Raji (cell line): ENCODE measurements at regions not wholly inside any gene's neighbourhood (a gene's known extent, or its start where the extent isn't known, plus 50 kb on each side); places are given as distances from the start of the nearest gene placed in this dataset.

Source experiments
- POLR2A ChIP-seq: IDR thresholded peaks from 2 replicates; pipeline ENCODE4 v1.6.1; 2011; ENCODE audit warnings: low read depth, low read length, control low read depth; ENCODE audit not compliant: insufficient read depth

DNA sequence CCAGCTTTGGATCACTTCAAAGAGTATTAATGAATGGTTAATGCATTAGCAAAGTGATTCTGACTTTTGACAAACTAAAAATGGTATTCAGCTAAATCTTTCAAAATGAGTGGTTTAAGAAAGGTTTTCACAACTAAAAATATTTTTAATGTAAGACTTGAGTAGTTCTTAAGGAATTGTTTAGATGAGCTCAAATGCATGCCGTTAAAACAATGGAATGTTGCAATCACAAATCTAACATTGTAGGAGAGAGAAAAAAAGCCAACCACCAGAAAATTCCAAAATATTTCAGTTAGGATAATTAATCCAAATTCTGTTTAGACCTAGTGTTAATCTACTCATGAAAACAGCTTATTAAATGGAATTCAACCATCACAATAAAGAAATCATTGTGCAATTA is 1044.8 kb upstream of the SLC10A2 start:
- no peak for TF ChIP-seq POLR2A

DNA sequence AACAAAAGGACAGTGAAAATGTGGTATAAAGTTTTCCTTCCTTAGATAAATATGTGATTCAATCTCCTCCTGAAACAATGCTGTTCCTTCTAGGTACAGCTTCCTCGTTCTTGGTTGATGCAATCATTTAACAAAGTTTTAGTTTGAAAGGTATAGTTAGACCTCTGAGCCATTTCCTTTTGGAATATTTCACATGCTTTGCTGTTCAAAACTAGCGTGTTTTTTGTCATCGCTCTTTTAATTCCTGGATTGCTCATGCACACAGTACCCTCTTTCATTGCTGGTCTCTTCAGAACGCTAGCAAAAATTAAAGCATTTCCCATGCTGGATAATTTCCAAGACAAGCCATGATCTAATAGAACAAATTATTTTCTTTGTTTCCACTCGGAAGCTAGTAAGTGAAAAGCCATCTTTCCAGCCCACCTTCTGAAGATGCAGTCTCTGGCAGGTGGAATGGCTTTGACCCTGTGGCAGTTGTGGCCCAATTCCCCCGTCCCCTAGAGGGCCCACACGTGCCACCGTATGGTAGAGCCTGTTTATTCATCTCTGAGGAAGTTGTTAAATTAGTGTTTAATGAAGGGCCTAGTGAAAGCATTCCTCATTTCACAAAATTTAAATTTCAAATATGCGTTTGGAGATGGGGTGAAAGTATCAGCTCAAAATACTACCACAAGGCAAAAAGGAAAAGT is 1040.6 kb upstream of the SLC10A2 start:
- no peak for TF ChIP-seq POLR2A

DNA sequence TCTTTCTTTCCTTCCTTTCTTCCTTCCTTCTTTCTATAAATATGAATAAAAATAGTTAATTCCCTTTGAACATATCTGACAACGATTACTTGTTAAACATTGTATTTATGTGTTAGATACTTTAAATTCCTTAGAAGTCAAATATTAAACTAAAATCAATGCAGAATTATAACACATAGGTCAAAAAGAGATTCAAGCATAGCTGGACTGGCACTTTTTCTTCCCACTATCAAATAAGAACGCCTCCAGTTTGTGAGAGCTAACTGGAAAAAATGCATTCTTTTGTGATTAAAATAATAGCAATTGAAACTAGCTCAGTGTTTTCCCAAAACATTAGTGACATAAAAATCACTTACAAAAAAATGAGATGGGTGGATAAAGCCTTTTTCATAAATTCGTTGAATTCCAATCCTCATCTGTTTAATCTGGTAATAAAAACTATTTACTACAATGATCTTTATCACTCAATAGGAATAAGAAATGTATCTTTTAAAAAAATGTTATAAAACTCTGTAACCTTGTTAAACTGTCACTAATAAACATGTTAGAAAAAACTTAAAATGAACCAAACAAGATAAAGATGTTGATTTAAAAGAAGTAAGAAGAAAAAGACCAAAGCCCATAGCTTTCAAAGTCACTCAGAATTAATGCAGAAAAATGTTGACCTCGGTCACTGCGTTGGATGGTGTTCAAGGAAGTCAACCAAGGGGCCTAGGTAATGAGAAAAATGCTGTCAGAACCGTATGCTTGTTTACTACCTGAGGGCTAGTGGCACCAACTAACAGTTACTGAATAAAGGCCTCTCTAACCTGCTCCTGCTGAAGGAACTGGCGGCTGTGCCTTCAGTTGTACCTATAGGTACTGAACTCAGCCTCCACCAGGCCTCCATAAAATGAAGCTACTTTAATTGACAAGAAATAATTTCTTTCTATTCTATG is 1039.5 kb upstream of the SLC10A2 start:
- no peak for TF ChIP-seq POLR2A

DNA sequence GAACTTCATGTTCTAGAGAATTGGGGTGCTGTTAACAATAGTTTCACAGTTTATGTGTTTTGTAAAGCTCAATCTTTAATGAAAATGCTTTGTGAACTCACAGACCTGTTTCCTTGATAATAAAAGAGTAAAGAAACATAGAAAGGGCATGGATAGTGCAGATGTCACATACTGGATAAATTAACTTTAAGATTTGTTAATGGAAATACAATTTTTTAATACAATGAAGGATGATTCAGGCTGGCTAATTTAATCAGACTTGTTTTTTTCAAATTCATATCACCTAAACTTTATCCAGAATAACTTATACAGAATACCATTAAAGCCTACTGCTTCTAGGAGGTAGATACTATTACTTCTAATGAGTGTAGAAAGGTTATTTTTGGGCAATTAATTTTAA is 1033.5 kb upstream of the SLC10A2 start:
- no peak for TF ChIP-seq POLR2A

DNA sequence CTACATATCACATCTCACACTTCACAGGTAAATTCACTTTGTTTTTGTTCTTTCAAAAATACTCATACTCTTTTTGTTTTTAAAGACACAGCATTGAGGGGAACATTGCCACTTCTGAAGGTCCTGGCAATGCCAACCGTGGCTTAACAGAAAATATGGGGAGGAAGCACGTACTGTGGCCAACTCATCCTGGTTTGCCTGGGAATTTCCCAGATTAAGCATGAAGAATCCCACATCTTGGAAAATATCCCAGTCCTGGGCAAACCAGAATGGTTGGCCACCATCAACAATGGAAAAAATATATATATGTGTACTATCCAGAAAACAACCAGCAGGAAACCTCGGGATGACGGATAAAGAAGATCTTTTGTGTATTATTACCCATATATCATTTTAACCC is 1032.2 kb upstream of the SLC10A2 start:
- TF ChIP-seq POLR2A, result no peak

DNA sequence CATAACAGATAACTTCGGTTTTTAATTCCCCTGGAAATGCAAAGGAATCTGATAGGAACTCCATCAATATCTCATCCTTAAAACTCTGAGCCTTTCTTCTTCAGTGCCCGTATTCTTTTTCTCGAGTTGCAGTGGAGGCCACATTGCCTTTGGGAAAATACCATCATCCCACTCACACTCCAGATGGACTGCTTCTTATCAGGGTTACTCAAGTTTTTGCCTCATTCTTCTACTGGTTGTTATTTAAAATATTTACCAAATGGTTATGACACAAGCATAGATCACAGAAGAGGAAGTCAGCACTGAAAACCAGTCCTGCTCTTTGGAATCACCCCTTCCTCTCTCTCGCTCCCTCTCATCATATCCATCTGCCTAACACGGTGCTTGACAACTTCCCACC is 1020.5 kb upstream of the SLC10A2 start:
- no peak for TF ChIP-seq POLR2A

DNA sequence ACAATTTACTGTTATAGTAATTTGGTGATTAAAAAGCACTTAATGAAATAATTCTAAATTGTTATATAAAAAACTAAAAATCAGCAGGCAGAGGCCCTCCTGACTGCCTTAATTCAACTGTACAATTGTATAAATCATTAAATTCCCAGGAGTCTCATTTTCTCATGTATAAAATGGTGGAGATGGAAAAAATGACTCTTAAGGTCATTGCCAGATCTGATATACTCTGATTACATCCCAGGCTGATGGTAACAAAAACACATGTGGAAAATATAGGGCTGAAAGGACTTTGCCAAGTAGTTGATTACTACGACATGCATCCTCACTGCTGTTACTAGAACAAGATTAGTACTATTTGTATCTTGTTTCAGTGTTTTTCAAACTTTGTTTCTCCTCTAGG is 1020.0 kb upstream of the SLC10A2 start:
- TF ChIP-seq POLR2A, result no peak

DNA sequence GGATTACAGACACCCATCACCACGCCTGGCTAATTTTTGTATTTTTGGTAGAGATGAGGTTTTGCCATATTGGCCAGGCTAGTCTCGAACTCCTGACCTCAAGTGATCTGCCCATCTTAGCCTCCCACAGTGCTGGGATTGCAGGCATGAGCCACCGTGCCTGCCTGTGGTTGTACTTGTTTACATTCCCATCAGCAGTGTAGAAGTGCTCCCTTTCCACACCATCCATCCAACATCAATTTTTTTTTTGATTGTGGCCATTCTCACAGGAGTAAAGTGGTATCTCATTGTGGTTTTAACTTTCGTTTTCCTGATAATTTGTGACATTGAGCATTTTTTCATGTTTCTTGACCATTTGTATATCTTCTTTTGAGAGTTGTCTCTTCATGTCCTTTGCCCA is 1019.4 kb upstream of the SLC10A2 start:
- no peak for TF ChIP-seq POLR2A

DNA sequence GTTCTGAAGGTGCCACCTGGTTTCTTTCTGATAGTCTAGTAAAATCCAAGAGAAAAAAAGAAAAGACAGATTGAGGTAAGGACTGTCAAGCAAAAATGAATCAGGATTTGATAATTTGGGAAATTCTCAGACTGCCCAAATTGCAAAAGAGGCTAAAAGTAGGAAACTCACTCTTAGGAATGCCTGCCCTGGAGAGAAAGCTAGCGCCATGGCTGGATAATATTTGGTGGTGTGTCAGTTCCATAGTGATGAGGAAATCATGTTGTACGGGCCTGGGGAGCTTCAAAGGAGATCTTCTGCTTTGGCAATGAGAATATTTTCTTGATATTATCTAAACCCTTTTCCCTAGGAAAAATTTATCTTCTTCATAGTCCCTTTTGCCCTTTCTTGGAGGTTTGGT is 1008.1 kb upstream of the SLC10A2 start:
- no peak for TF ChIP-seq POLR2A

DNA sequence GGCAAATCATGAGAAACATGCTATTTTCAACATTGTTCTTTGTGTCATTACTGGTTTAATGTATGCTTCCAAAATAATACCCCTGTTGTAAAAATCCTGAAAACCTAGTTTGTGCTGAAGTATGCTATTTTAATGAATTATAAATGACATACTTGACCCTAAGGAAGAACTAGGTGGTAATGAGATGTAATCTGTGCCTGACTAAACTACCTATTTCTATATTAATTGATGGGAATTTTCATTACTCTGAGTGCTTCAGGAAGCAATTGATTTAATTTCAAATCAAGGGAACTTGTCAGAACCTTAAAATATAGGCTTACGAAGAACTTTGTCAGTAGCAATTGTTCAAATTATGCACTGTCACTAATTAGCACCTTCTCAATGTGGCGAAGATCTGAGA is 1005.6 kb upstream of the SLC10A2 start:
- TF ChIP-seq POLR2A, result no peak

DNA sequence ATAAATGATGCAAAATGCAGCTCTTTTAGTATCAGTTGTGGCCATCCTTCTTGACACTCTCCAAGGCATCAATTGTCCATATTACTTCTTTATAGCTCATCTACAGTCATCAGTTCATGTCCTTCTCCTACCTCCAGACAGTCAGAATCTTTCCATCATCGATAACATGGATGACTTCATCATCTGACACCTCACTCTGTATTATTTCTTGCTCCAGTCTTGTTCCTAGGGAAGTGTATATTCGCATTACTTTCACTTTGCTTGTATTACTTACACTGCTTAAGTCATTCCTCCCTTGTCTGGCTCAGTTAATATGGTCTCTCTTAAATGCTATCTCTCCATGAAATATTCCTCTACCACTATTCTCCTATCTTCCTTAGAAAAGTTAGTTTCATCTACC is 999.1 kb upstream of the SLC10A2 start:
- TF ChIP-seq POLR2A, result no peak

DNA sequence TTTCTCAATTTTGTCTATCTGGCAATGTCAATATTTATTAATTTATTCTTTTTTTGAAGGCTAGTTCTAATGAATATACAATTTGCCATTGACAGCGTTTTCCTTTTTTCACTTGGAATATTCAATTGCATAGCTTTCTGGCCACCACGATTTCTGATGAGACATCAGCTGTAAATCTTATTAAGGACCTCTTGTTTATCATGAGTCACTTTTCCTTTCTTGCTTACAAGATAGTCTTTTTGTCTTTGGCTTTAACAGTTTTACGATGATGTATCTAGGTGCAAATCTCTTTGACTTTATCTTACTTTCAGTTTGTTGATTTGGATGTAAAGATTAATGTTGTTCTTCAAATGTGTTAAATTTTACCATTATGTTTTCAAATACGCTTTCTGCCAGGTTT is 991.6 kb upstream of the SLC10A2 start:
- no peak for TF ChIP-seq POLR2A

DNA sequence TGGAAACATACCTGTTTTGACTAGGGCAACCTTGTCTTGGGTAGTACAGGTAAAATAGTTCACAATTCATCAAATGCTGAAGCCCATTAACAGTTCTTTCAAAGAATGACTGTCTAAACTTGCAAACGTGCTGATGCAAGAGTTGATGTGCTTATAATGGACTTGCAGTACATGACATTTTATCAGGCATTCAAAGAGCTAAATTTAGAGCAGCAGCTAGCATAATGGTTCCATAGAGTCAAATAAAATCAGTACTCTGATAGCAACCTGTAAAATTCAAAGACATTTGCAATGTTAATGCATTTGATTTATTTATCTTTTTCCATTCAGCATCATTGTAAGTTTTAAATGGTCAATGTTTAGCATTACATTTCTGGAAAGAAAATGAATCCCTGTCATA is 979.7 kb upstream of the SLC10A2 start:
- TF ChIP-seq POLR2A, result no peak

DNA sequence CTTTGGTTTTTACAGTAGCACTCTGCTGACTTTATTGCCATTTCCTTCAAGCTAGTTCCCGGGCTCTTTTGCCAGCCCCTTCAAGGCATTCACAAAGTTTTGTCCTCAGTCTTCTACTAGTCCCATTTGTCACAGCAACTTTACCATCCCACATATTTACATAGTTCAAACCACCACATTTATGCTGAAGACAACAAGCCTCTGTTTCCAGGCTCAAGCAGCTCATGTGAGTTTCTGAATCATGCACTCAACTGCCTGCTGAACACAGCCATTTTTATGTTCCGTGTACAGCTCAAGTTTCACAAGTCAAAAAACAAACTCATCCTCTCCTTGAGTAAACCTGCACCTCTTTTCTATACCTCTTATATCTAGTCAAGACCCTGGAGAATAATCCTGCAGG is 977.0 kb upstream of the SLC10A2 start:
- TF ChIP-seq POLR2A, result no peak

DNA sequence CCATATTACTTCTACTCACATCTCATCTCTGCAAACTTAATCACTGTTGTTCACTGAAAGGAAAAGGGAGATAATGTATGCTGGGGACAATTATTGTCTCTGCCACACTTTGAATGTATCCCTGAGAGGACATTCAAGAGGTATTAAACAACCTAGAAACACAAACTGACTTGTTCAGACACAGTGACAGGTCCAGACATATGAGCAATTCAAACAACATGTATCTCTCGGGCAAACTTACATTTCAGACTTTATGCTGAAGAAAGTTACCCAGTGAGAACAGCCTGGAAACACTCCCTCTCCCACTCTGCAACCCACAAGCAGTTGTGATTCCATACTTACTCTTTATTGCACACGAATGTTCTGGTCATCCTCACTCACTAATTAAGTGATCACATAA is 968.7 kb upstream of the SLC10A2 start:
- TF ChIP-seq POLR2A, result no peak

DNA sequence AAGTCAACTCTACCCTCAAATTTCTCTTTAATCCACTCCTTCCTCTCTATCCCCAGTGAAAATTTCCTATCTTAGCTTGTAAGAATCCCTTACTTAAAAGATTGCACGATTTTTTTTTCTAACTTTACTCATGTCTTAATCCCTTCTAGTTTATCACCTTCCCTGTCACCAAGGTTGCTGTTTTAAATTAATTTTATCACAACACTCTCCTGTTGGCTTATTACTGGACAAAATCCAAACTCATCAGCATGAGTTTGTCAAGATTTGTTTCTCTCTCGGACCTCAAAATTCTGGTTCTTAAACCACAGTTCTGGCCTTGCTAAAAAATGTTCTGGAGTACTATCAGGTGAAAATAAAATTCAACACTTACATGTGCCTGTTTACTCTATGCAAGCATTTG is 959.1 kb upstream of the SLC10A2 start:
- no peak for TF ChIP-seq POLR2A
